DMS 273 (cell line): ENCODE measurements at regions not wholly inside any gene's neighbourhood (a gene's known extent, or its start where the extent isn't known, plus 50 kb on each side); places are given as distances from the start of the nearest gene placed in this dataset.

Experiments used
- DNase-seq: peaks from one replicate; lab custom pipeline; 2025; ENCODE audit not compliant: unreplicated experiment; lab: John Stamatoyannopoulos, UW

DNA sequence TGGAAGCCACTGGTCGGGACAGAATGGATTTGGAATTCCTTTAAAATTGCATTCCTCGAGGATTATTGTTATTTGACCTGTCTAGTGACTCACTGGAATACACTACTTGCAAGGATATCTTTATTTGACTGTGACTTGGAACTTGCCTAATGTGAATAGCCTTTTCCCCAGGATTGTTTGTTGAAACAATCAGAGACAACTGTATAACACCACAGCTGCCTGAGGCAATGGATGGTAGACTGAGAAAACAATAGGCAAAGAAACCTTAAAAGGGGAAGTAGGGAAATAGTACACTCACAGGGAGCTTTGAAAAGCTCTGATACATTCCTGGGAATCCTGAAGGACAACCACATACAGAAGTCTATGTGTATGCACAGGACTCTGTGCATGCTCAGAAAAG, 465.3 kb downstream of the BMP2 start:
- no peak for DNase-seq

DNA sequence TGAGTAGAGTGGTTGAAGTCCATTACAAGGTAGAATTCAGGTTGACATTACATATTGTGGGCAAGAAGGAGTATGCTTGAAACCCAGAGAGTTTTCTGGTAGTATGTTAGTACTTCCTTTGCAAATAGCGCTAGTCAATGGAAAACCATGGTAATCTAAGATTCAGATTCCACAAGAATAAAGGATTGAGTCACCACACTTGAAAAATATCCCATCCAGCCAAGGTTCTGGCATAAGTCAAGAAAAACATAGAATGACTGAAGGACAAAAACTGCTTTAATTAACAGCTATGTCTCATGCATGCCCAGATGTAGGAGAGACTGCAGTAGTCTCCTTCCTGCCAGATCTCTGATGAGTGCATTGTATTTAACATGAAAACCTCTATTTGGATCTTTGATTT, 469.8 kb downstream of the BMP2 start:
- DNase-seq = no peak

DNA sequence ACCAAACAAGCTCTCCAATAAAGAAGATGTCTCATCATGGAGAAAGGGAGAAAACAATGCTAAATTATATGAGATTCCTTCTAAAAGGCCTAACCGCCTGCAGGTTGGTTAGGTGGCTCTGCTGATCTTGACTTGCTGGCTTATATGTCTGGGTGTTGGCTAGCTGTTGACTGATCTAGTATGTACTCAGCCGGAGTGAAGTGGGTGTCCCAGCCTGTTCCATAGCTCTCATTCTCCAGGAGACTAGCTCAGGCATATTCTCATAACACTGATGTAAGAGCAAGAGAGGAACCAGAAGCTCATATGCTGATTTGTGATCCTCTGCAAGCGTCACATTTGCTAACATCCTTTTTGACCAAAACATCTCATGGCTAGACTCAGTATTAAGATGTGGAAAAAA, 473.0 kb downstream of the BMP2 start:
- DNase-seq = no peak

DNA sequence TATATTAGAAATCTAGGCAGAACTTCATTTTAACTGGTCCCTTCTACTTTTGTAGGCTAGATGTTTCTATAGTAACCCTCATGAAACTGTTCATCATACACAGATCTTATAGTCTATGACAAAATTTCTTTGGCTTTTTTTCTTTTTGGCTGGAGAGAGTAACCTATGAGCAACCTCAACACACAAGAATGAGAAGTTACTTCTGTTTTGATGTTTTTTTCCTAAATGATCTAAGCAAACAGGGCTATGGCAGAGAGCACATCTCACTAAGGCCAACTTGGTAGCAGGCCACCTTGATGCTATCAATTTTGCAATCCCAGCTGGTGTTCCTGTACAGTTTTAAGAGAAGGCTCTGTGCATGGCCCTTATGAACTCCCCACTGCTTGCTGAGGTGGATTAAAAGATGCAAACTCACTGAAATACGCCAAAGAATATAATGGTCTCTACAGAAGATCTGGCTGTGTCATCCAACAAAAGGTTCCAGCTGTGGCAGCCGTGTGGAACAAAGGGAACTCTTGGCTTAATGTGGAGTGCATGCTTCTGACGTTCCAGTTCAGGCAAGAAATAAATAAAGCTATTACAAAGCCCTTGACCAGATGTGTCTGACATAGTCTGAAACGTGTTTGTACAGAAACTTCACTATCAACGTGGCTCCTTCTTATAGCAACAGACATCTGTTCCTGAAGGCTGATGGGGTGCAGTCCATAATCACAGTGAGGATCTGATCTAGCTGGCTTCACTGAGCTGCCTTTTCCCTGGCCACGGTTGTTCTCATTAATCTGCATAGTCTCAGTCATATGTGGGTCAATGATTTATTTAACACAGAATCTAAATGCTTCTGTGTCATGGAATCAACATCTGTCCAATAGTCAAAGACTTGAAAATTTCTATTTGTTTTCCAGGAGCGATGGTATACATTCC, 481.1 kb downstream of the BMP2 start:
- DNase-seq = peak; percentile 68

DNA sequence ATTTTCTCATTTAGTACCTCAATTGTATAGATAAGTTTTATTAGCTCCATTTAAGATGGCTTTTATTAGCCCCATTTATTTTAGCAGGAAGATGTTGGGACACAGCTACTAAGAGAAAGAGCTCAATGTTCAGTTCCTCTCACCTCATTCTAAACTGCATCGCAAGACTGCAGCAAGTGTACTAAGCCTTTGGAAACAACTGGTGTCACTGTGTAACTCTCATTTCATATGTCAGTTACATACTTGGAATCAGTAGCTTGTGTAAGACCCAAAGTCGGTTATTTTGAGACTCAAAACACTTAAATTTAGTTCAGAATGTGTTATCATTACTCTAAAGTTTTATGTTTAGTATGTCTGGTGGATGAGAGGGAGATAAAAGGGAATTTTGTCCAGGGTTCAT, 482.9 kb downstream of the BMP2 start:
- no peak for DNase-seq

DNA sequence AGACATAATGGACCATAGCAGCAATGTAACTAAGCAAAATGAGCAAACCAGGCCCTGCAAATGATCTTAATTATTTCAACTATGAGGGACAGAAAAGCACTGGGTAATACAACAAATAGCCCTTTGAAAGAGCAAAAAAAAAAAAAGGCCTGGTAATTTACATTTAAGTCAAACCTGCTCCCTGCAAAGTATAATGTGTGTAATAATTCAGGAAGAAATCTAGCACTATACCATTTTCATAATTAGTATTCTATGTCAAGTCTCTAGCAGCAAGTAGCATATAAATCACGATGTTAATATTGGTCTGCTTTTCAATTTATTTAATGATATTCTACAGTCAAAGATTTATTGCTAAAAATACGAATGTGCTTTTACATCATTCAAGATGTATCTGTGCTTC, 489.6 kb downstream of the BMP2 start:
- no peak for DNase-seq

DNA sequence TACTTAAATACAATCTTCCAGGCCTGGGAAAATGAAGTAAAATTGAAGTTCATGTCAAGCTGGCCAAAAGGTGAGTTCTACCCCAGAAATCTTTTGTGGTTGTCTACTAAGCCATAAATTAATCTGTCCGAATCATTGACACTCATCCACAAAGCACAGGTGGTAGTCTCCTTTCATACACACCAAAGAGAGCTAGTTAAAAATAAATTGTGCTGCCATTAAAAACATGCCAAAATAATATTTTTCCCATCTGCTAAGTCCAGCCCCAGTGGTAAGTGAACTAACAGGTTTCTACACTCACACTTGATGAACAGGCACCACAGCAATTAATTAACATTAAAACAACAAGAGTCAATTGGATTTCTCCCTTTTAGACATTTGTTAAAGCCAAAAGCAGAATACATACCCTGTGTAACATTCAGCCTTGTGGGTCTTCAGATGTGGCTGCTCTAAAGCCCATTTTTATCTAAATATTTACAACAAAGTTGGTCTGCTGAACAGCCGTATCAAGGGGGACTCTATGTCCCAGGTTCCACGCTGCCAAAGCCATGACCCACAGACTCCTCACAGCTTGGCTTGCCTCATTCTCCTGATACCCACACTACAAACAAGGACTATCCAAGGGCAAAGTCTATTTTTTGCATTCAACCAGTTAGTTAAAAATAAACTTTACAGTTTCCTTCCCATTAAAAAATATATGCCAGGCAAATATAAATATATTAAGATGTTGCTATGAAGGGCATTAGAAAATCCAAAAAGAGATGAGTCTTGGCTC, 490.4 kb downstream of the BMP2 start:
- no peak for DNase-seq

DNA sequence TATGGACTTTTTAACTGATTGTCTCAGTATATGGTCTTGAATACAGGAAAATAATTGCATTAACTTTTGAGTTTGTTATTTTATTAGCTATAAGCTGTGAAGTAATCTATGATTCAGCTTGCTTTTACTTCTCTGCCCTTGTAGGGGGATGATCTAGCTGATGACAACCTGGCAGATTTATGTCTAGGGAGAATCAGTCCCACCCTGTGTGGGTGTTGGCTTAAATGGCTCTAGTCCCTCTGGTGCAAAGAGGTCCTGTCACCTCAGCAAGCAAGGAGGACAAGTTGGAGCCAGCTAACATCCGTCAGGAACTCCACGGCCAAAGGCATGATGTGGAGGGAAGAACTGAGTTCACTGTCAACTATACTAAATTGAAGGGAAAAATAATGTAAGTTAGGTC, 495.3 kb downstream of the BMP2 start:
- DNase-seq = no peak

DNA sequence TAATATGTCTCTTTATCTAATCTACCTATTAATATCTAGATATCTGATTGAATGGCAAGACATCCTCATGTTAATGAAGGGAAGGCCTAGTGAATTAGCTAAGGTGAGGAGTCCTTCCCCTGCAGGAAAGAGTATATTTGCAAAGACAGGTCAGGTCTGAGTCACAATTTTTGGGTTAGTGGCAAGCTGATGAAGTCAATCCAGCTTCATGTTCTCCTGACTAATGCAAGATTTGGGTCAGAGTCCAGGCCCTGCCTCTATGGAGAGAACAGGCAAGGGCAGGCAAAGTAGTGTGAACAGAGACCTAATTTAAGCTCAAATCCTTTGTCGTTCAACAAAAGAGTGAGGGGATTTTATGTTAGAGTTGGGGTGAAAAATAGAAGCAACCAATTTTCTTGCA, 496.7 kb downstream of the BMP2 start:
- no peak for DNase-seq

DNA sequence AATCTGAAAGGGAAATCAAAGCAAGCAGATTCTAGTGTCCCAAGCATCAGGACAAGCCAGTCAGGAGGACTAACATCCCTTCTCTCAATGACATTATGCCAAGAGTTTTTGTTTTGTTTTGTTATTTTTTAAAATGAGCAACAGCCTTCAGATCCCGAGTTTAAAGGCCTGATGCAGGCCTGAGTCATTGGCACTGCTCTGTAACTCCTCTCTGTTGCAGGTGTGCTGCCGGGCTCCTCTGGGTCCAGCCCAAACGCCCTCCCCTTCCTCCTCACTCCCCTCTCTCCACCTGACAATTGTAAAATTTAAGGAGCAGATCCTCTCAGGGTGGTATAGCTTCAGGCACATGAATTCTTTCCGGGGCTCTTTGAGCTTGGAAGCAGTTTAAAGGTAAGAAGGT, 502.0 kb downstream of the BMP2 start:
- no peak for DNase-seq

DNA sequence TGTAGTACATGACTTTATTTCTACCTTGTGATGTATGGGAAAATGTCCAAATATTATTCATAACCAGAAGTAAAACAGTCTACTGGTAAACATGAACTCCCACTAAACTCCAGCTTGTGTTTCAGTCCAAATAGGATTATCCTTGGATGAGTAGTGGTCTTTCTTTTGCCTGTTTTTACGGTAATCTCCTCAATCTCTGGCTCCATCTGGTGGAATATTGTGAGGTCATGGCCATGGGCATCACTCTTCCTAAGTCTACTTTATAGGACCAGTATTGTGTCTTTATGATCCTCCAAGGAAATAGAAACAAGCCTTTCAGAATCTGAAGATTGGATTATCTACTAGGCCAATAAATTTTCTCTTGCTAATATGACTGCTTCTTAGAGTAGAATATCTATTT, 505.0 kb downstream of the BMP2 start:
- peak; percentile 49 for DNase-seq

DNA sequence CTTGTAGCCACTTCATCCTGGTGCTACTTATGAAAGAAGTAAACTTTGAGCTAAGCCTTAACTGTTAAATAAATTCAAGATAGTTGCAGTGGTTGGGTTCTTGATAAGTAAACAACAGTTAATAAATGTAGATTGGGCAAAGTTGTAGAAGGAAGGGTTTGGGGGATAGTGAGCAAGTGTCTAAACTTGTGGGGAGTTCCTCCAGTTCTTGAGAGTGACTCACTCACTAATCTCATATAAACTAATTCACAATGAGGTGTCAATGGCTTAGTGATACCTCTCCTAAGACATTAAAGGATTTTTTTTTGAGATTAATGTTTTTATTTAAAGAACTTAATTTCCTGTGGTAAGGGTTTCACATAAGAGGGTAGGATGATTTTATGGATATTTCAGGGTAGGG, 507.4 kb downstream of the BMP2 start:
- no peak for DNase-seq

DNA sequence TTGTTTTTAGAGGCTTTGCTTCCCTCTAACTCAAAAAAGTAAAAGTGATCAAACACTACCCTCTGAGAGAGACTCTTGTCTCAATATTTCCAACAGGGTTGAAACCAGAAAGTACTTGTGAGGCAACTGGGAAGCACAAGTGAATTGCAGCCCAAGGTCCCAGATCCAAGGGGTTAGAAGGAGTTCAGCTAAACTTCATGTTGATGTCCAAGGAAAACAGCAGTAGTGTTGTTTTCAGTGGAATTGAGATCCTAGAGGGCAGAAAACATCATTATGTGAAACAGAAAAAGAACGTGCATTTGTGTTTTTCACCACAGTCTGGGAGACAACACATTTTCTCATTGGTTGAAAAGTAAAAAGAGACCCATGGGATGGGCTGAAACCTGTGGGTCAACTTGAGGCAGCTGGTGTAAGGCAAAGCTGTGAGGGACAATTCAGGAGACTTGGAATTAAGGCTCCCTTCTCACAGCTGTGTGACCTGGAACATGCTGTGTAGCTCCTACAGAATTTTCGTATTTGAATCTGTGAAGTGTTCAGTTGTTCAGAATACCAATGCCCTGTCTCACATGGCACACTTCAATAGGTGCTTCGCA, 508.3 kb downstream of the BMP2 start:
- no peak for DNase-seq

DNA sequence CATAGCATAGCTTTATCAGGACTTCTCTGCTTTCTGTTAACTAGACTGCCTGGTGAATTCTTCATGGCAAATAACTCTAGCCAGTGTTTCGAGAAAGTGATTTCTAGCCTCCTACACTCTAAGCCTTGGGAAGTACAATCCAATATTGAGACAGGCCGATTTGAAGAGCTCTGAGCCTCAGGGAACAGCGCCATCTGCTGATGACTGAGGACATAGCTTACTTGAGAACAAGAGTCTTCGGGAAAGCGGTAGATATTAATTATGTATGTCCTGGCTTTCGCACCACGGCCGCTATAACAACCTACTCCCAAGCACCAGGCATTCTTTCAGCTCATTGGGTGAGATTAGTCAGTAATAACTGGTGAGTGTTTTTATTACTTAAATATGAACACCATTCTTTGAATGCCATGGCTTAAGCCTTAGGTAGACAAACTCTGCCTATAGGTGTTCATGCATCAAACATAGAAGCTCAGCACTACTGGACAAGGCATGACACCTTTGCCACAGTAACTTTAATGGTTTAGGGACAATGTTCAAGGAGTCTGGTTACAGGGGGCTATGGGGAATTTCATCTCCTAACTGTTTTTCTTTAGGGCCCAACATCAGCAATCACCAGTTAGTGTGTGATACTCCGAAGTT, 518.6 kb downstream of the BMP2 start:
- peak; percentile 87 for DNase-seq

DNA sequence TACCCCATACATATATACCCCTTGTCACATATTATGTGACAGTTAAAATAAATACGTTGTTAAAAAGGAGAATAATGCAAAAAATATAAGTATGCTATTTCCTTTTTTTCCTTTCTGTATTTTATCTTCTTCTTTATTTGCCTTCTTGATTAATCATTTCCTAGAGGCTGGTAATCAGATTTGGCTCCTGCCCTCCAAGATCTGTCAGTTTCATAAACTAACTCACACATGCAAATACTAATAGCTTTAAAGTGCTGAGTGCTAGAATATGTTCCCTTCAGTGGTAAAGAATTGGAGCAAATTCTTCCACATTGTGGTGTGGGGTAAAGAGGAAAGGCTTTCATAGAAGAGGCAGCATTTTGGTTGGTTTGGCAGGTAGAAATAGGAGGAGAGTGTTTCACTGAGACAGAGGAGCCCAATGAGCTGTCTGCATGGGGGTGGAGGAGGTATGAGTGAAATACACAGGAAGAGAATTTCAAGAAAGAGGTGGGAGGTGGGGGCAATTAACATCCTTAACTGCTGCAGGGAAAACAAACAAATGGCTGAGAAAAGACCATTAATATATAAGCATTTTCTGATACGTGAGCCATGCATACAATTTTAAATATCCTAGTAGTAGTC, 523.9 kb downstream of the BMP2 start:
- no peak for DNase-seq

DNA sequence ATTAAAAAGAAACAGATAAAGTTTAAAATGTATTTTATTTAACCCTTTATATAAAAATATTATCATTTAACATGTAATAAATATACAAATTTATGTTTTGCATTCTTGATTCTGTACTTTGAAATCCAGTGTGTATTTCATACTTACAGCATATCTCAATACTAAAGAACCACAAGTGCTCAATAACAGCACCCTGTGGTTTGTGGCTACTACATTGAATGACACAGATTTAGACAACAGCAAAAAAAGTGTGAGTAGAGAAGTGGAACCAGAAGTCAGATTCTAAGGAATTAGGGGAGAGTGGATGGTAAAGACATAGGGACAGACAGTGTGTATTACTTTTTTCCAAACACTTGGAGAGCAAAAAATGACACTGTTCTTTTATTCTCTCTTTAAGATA, 524.5 kb downstream of the BMP2 start:
- no peak for DNase-seq

DNA sequence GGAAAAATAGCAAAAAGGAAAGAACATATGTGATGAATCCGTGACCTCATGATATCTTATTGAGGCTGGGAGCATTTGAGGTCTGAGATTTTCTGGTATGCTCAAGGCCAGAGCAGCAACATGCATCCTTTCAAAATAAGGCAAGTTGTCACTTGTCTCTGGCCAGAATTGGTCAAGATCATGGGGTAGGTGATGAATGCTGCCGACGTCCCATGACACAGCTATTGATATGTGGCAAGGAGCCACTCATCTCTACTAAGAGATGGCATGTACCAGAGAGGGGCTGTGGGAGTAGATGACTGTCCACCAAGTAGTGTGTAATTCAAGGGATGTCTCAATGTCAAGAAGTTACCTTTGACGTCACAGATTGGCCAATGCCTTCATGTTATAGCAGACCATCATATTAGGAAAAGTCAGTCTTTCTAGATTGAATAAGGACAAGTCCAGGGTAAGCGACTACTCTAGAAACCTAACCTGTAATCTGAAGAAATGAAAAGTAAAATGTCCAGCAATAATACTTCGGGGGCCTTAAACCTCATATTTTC, 527.4 kb downstream of the BMP2 start:
- no peak for DNase-seq

DNA sequence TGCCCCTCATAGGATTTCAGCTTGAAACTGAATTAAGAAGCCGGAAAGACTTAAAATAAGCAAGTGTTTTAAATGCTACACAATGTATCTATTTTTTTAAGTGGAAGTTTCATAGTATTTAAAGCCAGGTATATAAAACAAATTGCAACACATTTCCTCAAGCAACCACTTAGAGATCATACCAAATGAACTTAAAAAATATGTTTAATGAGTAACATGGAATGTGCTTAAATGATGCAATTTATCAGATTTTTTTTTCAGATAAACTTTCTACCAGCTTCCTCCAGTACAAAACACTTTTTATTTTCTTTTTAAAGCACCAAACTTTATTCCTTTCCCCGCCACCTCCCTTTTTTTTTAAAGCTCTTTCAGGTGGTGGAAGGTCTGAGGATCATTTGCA, 534.3 kb downstream of the BMP2 start:
- no peak for DNase-seq

DNA sequence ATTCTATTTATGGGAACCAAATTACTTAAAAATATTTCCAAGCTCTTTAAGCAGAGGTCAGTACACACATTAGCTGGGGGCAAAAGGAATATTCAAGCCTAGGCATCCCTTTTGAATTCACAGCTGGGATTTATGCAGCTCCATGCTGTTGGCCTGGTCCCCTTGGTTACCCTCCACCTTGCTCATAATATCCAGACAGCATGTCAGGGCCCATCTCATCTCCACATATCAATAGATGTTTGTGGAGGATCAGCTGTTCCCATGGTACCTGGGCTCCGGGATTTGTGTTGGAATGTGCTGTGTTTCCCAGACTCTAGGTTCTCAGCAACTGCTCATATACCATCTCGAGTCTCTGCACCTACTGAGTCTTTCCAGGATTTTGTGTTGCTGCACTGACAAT, 534.8 kb downstream of the BMP2 start:
- no peak for DNase-seq

DNA sequence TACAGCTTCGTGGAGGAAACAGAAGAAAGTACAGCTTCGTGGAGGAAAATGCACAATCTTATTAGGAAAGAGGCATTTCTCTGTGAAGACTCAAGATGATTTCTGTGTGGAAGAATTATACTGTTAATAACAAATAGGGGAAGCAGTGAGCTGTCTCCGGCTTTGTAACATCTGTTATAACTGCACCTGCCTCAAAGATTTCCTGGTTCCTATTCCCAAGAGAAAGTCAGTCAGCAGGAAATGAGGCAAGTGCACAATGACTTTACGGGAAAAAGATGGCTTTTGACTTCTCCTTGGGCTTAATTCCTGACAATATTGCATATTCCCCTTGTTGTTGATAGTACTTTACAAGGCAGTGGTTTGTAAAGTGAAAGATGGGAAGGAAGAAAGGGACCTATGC, 538.5 kb downstream of the BMP2 start:
- DNase-seq = no peak

DNA sequence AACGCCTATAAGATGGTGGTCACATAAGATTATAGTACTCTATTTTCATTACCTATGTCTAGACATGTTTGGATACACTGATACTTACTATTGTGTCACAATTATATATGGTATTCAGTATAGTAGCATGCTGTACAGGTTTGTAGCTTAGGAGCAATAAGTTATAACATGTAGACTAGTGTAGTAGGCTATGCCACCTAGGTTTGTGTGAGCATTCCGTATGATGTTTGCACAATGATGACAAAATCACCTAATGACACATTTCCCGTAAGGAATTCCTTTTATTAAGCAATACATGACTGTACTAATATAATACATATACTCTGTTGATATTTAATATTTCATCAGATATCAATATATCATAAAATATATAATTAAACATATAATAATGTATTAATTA, 540.7 kb downstream of the BMP2 start:
- DNase-seq = no peak
